HG03457 (cell line): ENCODE measurements at regions not wholly inside any gene's neighbourhood (a gene's known extent, or its start where the extent isn't known, plus 50 kb on each side); places are given as distances from the start of the nearest gene placed in this dataset.

Source experiments
- ATAC-seq: cut with Tn5 transposase; IDR thresholded peaks from one replicate; pipeline ENCODE4 v1.9.1; 2021; ENCODE audit warnings: moderate number of reproducible peaks; ENCODE audit not compliant: unreplicated experiment

DNA sequence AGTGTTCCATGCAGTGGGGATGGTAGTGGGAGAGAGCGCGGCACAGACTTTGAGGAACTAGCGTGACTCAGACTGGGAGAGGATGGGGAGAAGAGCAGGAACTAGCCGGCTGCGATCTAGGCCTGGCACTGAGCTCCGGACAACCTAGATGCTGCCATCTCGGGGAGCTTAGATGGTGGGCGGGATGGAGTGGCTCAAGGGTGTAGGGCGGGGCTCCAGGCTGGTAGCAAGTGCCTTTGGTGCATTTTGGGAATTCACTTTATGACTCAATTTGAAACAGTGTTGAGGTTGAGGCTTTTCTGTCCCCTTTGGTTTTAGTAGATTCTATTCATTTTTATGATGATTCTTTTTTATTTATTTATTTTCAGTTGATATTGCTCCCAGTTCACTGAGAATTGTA lies 185.3 kb upstream of the GPR26 start:
- ATAC-seq = no peak

- no peak for ATAC-seq
Observed at GRCh38 chr10:123484722-123485121, 181.4 kb upstream of the GPR26 start.

GRCh38 chr10:123485341-123485960 lies 180.7 kb upstream of the GPR26 start:
- no peak for ATAC-seq

- no peak for ATAC-seq
Observed at GRCh38 chr10:123488436-123488835, 177.7 kb upstream of the GPR26 start.

GRCh38 chr10:123491364-123491763 lies 174.8 kb upstream of the GPR26 start:
- ATAC-seq = no peak

DNA sequence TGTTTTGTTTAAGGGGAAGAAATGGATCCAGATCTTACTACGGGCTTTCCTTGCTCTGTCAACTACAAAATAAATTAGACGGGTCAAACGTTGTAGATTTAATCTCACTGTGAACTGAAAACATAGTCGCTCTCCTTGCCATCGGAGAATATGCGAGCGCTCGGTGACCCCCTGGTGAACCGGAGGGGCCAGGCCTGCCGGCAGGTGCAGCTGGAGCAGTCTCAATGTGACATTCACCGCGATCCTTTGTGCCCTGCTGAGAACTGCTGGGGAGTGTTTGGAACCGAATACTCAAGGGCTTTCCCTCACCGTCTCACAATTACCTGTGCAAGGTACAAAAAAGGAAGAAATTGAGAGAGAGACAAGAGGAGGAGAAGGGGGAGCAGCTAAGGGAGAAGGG lies 174.1 kb upstream of the GPR26 start:
- no peak for ATAC-seq

DNA sequence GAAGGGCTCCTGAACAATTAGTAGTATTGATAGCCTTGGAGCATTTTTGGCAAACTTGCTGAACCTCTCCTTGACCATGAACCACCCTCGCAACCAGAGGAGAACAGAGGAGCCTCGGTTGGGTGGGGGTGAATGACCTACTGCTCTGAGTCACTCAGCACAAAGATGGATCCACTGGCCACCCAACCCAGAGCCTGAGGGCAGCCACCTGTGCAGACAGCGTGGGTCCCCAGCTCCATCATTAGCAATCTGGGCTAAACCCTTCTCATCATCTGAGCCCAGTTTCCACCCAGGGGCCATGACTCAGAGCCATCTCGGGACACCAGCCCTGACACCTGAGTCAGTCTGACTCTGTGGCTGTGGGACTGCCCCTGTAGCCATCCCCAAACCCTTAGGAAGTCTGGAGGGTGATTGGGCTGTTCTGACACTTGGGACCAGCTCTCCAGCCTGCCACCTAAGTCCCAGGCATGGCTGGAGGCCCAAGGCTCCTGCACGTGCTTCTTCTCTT lies 171.8 kb upstream of the GPR26 start:
- no peak for ATAC-seq

GRCh38 chr10:123496375-123496774 lies 169.8 kb upstream of the GPR26 start:
- no peak for ATAC-seq

- no peak for ATAC-seq
Observed at GRCh38 chr10:123496996-123497660, 169.0 kb upstream of the GPR26 start.

- no peak for ATAC-seq
Observed at GRCh38 chr10:123500110-123500509, 166.0 kb upstream of the GPR26 start.

DNA sequence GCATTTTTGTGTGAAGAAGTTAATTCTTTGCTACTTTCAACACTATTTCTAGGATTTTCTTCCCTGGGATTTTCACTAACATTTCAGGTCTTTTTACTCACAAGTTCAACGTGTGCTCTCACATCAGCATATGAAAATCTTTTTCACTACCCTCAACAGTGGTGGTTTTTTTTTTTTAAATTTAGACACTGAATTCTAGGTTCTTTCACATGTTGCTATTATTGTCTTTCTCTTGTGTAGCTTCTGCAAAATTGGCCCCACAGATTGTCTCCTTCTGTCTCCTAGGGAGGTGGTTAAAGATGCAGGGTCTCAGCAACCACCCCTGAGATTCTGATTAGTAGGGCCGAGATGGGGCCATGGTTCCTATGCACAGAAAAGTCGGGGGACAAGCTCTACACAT lies 165.0 kb upstream of the GPR26 start:
- no peak for ATAC-seq

- no peak for ATAC-seq
Observed at GRCh38 chr10:123502983-123503382, 163.2 kb upstream of the GPR26 start.

GRCh38 chr10:123506455-123506854 lies 159.7 kb upstream of the GPR26 start:
- no peak for ATAC-seq

- no peak for ATAC-seq
Observed at GRCh38 chr10:123507298-123507697, 158.9 kb upstream of the GPR26 start.

DNA sequence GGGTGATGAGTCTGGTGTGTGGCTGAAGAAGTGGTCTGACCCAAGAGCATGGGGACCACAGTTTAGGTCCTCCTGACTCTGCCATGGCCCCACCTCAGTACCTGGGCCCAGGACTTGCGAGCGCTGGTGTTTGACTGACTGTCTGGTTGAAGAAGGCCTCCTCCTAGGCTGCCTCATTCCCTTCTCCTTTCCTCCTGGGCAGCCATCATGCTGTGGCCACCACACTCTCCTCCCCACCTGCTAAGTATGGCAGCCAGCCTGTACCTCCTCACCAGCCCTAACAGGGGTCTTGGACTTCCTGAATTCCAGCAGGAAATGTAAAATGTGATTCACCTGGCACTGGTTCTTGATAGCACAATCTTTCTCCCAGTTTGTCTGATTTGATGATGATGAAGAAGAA lies 156.8 kb upstream of the GPR26 start:
- no peak for ATAC-seq

- no peak for ATAC-seq
Observed at GRCh38 chr10:123512901-123513775, 153.0 kb upstream of the GPR26 start.

DNA sequence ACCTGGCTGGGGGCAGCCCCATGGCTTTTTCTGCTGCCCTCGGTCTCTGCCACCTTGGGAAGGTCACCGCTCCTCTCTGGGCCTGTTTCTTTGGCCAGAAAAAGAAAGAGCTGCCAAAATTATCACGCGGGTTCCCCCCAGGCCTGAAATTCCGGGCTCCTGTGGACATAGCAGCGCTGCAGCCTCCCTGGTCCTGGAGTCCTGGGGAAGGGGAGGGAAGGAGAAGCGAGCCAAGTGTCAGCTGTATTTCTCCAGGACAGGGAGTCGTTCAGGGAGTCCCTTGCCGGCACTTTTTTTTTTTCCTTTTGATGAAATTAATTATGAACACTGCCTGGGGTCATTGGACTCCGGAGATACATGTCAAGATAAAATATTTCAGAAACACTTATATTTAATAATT lies 152.3 kb upstream of the GPR26 start:
- ATAC-seq = no peak

DNA sequence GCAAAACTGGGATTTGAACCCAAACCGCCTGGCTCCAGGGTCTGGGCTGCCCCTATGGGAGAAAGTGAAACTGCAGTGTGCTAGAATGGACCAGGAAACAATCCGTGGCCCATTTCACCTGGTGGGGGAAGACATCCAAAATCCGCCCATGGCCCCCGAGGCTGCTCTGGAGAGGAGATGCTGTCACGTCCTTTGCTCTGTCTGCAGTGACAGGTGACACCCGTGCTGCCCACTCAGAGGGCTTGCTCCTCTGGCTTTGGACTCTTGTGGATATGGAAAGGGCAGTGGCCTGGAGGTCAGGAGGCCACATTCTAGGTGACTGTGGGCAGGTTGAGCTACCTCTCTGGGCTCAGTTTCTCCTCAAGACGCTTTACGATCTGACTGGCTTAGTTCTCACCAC lies 151.2 kb upstream of the GPR26 start:
- no peak for ATAC-seq

DNA sequence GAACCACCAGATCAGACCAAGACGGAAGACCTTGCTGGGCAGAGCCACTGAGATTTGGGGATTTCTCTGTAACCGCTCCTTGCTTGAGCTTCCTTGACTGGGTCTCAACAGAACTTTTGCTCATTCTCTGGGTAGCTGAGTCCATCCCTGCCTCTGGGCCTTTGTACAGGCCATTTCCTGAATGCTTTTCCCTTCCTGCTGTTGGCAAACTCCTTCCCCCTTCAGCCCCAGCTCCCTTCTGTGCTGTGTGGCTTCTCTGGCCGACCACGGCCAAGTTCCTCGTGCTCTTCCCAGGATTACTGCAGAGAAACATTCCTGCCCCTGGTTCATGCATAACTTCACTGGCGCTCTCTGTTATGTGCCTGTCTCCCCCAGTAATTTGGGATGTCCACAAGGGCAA lies 150.5 kb upstream of the GPR26 start:
- ATAC-seq = no peak

GRCh38 chr10:123516291-123516690 lies 149.9 kb upstream of the GPR26 start:
- no peak for ATAC-seq

- no peak for ATAC-seq
Observed at GRCh38 chr10:123517426-123517825, 148.7 kb upstream of the GPR26 start.

GRCh38 chr10:123517901-123518300 lies 148.3 kb upstream of the GPR26 start:
- ATAC-seq = no peak
